Osteocyte (in vitro differentiated cells): ENCODE measurements at regions not wholly inside any gene's neighbourhood (a gene's known extent, or its start where the extent isn't known, plus 50 kb on each side); places are given as distances from the start of the nearest gene placed in this dataset.

Source experiments
- DNase-seq: peaks from one replicate; pipeline ENCODE4 v3.0.0; 2021; ENCODE audit warnings: mixed read lengths; ENCODE audit not compliant: unreplicated experiment; ENCODE audit errors: extremely low spot score
- H3K27ac Mint-ChIP-seq: one replicate; pipeline ENCODE4 v1.8.0; 2021; ENCODE audit warnings: mild to moderate bottlenecking, mixed read lengths; ENCODE audit not compliant: unreplicated experiment
- H3K27me3 Mint-ChIP-seq: one replicate; pipeline ENCODE4 v1.8.0; 2021; ENCODE audit warnings: mixed read lengths; ENCODE audit not compliant: unreplicated experiment
- H3K36me3 Mint-ChIP-seq: one replicate; pipeline ENCODE4 v1.8.0; 2021; ENCODE audit warnings: mixed read lengths; ENCODE audit not compliant: unreplicated experiment
- H3K4me1 Mint-ChIP-seq: one replicate; pipeline ENCODE4 v1.8.0; 2021; ENCODE audit warnings: mixed read lengths; ENCODE audit not compliant: unreplicated experiment
- H3K4me3 Mint-ChIP-seq: one replicate; pipeline ENCODE4 v1.8.0; 2021; ENCODE audit warnings: mild to moderate bottlenecking, moderate library complexity, mixed read lengths; ENCODE audit not compliant: unreplicated experiment
- H3K9me3 Mint-ChIP-seq: one replicate; pipeline ENCODE4 v1.8.0; 2021; ENCODE audit warnings: mixed read lengths; ENCODE audit not compliant: unreplicated experiment
- CTCF ChIP-seq: fragments of 200-600 bp; sonication (generic); IDR thresholded peaks from 2 replicates; pipeline ENCODE4 v1.5.0; 2021; ENCODE audit warnings: antibody characterized with exemption, mild to moderate bottlenecking, moderate library complexity

GRCh38 chr17:71378741-71379140 lies 742.1 kb upstream of the SOX9 start:
- Mint-ChIP-seq H3K27ac (no peak overlapping the region), H3K27me3 (no peaks in the 10 kb centered on the region), H3K4me1 (no peaks in the 10 kb centered on the region), H3K9me3 (no peaks in the 10 kb centered on the region), H3K4me3 (no peak overlapping the region), H3K36me3 (no peaks in the 10 kb centered on the region)
- no peak for TF ChIP-seq CTCF
- DNase-seq: no peak

- no peak for TF ChIP-seq CTCF
- H3K27me3 Mint-ChIP-seq: no peaks in the 10 kb centered on the region
- H3K9me3 Mint-ChIP-seq: no peaks in the 10 kb centered on the region
- DNase-seq: no peak
- no peak overlapping the region for H3K27ac Mint-ChIP-seq
- H3K4me3 Mint-ChIP-seq: no peak overlapping the region
- no peaks in the 10 kb centered on the region for H3K4me1 Mint-ChIP-seq
- H3K36me3 Mint-ChIP-seq: no peaks in the 10 kb centered on the region
Observed at GRCh38 chr17:71379512-71379911, 741.3 kb upstream of the SOX9 start.

GRCh38 chr17:71380535-71380934 lies 740.3 kb upstream of the SOX9 start:
- no peak for TF ChIP-seq CTCF
- Mint-ChIP-seq H3K4me3 (no peak overlapping the region), H3K36me3 (no peaks in the 10 kb centered on the region), H3K27ac (no peak overlapping the region), H3K9me3 (no peaks in the 10 kb centered on the region), H3K4me1 (no peaks in the 10 kb centered on the region), H3K27me3 (no peaks in the 10 kb centered on the region)
- DNase-seq: no peak

- H3K27ac Mint-ChIP-seq: no peak overlapping the region
- H3K9me3 Mint-ChIP-seq: no peaks in the 10 kb centered on the region
- H3K4me3 Mint-ChIP-seq: no peak overlapping the region
Observed at GRCh38 chr17:71380936-71381335, 739.9 kb upstream of the SOX9 start.

GRCh38 chr17:71383091-71383490 lies 737.7 kb upstream of the SOX9 start:
- H3K4me1 Mint-ChIP-seq: no peaks in the 10 kb centered on the region
- no peak overlapping the region for H3K4me3 Mint-ChIP-seq
- H3K27ac Mint-ChIP-seq: no peak overlapping the region
- no peaks in the 10 kb centered on the region for H3K9me3 Mint-ChIP-seq
- TF ChIP-seq CTCF: no peak
- DNase-seq: no peak
- H3K27me3 Mint-ChIP-seq: no peaks in the 10 kb centered on the region
- H3K36me3 Mint-ChIP-seq: no peaks in the 10 kb centered on the region

More at GRCh38 chr17:71380936-71381335, 739.9 kb upstream of the SOX9 start:
- H3K36me3 Mint-ChIP-seq: no peaks in the 10 kb centered on the region
- TF ChIP-seq CTCF: no peak
- no peaks in the 10 kb centered on the region for H3K27me3 Mint-ChIP-seq
- DNase-seq: no peak
- no peaks in the 10 kb centered on the region for H3K4me1 Mint-ChIP-seq
